HCT116 (cell line): ENCODE measurements at regions not wholly inside any gene's neighbourhood (a gene's known extent, or its start where the extent isn't known, plus 50 kb on each side); places are given as distances from the start of the nearest gene placed in this dataset.

Source experiments
- ATAC-seq: fragments of 200-7000 bp; cut with Tn5 transposase; 2 replicates; pipeline ENCODE4 v1.9.1; 2020; ENCODE audit warnings: mild to moderate bottlenecking, moderate library complexity
- BruUV-seq: library from RNA; stranded (reverse); fragments of 400-500 nt; replicated peaks from 2 replicates; lab custom pipeline; 2021; lab: Mats Ljungman, UMichigan
- CTCF ChIA-PET: fragments of 300-600 bp; sonication (Branson Sonifier 250); formaldehyde crosslinking; loops from one replicate; lab custom pipeline; 2021; ENCODE audit warnings: antibody characterized with exemption; lab: Charles Lee
- POLR2A ChIA-PET: fragments of 300-600, 350-600 bp; sonication (Branson Sonifier 250); formaldehyde crosslinking; loops from one replicate; lab custom pipeline; 2021; ENCODE audit warnings: antibody characterized with exemption; lab: Charles Lee
- RAD21 ChIA-PET, 2 experiments: fragments of 300-600 bp; sonication (Branson Sonifier 250); formaldehyde crosslinking; loops; one replicate each; lab custom pipeline; 2023; ENCODE audit warnings: low total read pairs in 2 of 2; ENCODE audit not compliant: uncharacterized antibody in 2 of 2, unreplicated experiment in 2 of 2, low non-redundant PET in 1 of 2; lab: Charles Lee
- DNase-seq: peaks from one replicate; pipeline ENCODE4 v3.0.0-alpha.2; 2010; ENCODE audit warnings: low read depth, low spot score
- H2AFZ ChIP-seq: fragments of 200-600 bp; shearing (Covaris generic), sonication (generic); 2 replicates; pipeline ENCODE4 v1.6.1; 2017; ENCODE audit warnings: low read depth, mixed run types, mixed read lengths, antibody characterized with exemption, low read length; ENCODE audit not compliant: poor library complexity, severe bottlenecking
- H3K27ac ChIP-seq: 2 replicates; pipeline ENCODE4 v1.5.1; 2012; ENCODE audit warnings: low read depth, low read length
- H3K27me3 ChIP-seq: fragments of 200-600 bp; sonication (generic); 2 replicates; pipeline ENCODE4 v1.6.1; 2016; ENCODE audit warnings: mixed run types, low read length, mixed read lengths; ENCODE audit not compliant: insufficient read depth
- H3K36me3 ChIP-seq, 2 experiments: fragments of 200-500 bp in 1 of 2; fragments of 200-600 bp in 1 of 2; sonication (Bioruptor generic) in 1 of 2; sonication (generic) in 1 of 2; 2 replicates each; pipeline versions ENCODE4 v1.5.1 to v1.6.1; 2014 to 2016; ENCODE audit warnings: low read length in 2 of 2, inconsistent platforms in 1 of 2, mixed read lengths in 1 of 2, mixed run types in 1 of 2; ENCODE audit not compliant: insufficient read depth in 2 of 2, control insufficient read depth in 1 of 2
- H3K4me1 ChIP-seq, 2 experiments: fragments of 200-600 bp in 1 of 2; sonication (generic) in 1 of 2; 2 replicates each; pipeline versions ENCODE4 v1.5.1 to v1.6.1; 2012 to 2017; ENCODE audit warnings: low read length in 2 of 2, inconsistent platforms in 1 of 2, mild to moderate bottlenecking in 1 of 2, mixed read lengths in 1 of 2, mixed run types in 1 of 2, moderate library complexity in 1 of 2; ENCODE audit not compliant: insufficient read depth in 2 of 2, control insufficient read depth in 1 of 2
- H3K4me2 ChIP-seq: fragments of 200-600 bp; sonication (generic); 2 replicates; pipeline ENCODE4 v1.6.1; 2017; ENCODE audit warnings: mixed run types, low read length, mixed read lengths
- H3K4me3 ChIP-seq, 2 experiments: fragments of 200-600 bp in 1 of 2; sonication (generic) in 1 of 2; replicated peaks in 1 of 2; 2 replicates each; pipeline ENCODE4 v1.5.1; 2011 to 2016; ENCODE audit warnings: low read length in 2 of 2, control low read depth in 1 of 2, low read depth in 1 of 2, mild to moderate bottlenecking in 1 of 2, mixed read lengths in 1 of 2, mixed run types in 1 of 2
- H3K79me2 ChIP-seq: fragments of 200-600 bp; sonication (generic); 2 replicates; pipeline ENCODE4 v1.6.1; 2017; ENCODE audit warnings: mild to moderate bottlenecking, mixed run types, low read length, moderate library complexity, mixed read lengths; ENCODE audit not compliant: insufficient read depth
- H3K9ac ChIP-seq: fragments of 200-600 bp; sonication (generic); 2 replicates; pipeline ENCODE4 v1.6.1; 2016; ENCODE audit warnings: low read length, mixed read lengths
- H3K9me2 ChIP-seq: fragments of 200-600 bp; sonication (generic), shearing (Covaris generic); 2 replicates; pipeline ENCODE4 v1.6.1; 2017; ENCODE audit warnings: mixed run types, mild to moderate bottlenecking, moderate library complexity; ENCODE audit not compliant: insufficient read depth
- H3K9me3 ChIP-seq, 2 experiments: fragments of 200-500 bp in 1 of 2; fragments of 200-600 bp in 1 of 2; sonication (Bioruptor generic) in 1 of 2; sonication (generic) in 1 of 2; 2 replicates each; pipeline ENCODE4 v1.6.1; 2014 to 2017; ENCODE audit warnings: low read length in 2 of 2, mixed read lengths in 2 of 2, inconsistent platforms in 1 of 2, low read depth in 1 of 2, mild to moderate bottlenecking in 1 of 2, mixed run types in 1 of 2, moderate library complexity in 1 of 2; ENCODE audit not compliant: control insufficient read depth in 1 of 2, insufficient read depth in 1 of 2
- H4K20me1 ChIP-seq: fragments of 200-600 bp; sonication (generic), shearing (Covaris generic); 2 replicates; pipeline ENCODE4 v1.6.1; 2017; ENCODE audit warnings: mixed run types, mild to moderate bottlenecking, moderate library complexity; ENCODE audit not compliant: insufficient read depth
- ATF3 ChIP-seq: IDR thresholded peaks from 2 replicates; pipeline ENCODE4 v1.6.1; 2012
- CBX3 ChIP-seq: IDR thresholded peaks from 2 replicates; pipeline ENCODE4 v1.6.1; 2012; ENCODE audit warnings: low read depth
- CEBPB ChIP-seq: IDR thresholded peaks from 2 replicates; pipeline ENCODE4 v1.6.1; 2012; ENCODE audit warnings: low read depth
- EZH2 ChIP-seq: fragments of 200-600 bp; sonication (generic); IDR thresholded peaks from 2 replicates; pipeline ENCODE4 v1.6.1; 2017; ENCODE audit warnings: antibody characterized with exemption, mixed run types
- EZH2phosphoT487 ChIP-seq: fragments of 200-600 bp; IDR thresholded peaks from 2 replicates; pipeline ENCODE4 v1.6.1; 2018; ENCODE audit warnings: antibody characterized with exemption, borderline replicate concordance
- JUND ChIP-seq: IDR thresholded peaks from 2 replicates; pipeline ENCODE4 v1.6.1; 2012
- MAX ChIP-seq: IDR thresholded peaks from 2 replicates; pipeline ENCODE4 v1.6.1; 2012
- SIN3A ChIP-seq: IDR thresholded peaks from 2 replicates; pipeline ENCODE4 v1.6.1; 2012; ENCODE audit warnings: low read depth
- SP1 ChIP-seq: IDR thresholded peaks from 2 replicates; pipeline ENCODE4 v1.6.1; 2012; ENCODE audit warnings: low read depth
- YY1 ChIP-seq: IDR thresholded peaks from 2 replicates; pipeline ENCODE4 v1.6.1; 2011; ENCODE audit warnings: low read length, low read depth, moderate library complexity, mild to moderate bottlenecking; ENCODE audit not compliant: insufficient replicate concordance; ENCODE audit errors: extremely low read depth
- ZFX ChIP-seq: fragments of 450-650 bp; IDR thresholded peaks from 2 replicates; pipeline ENCODE4 v1.6.1; 2017
- ZNF274 ChIP-seq: fragments of 200-500 bp; sonication (Bioruptor generic); IDR thresholded peaks from 2 replicates; pipeline ENCODE4 v1.6.1; 2014; ENCODE audit warnings: mild to moderate bottlenecking, low read depth, low read length, inconsistent platforms
- intact Hi-C: fragments of 100-400 bp; cut with micrococcal nuclease; formaldehyde crosslinking; loops from 2 replicates; pipeline ENCODE4 v1.10.0; 2022
- TF ChIP-seq, protein P1 (sequence below): IDR thresholded peaks from 2 replicates; pipeline ENCODE4 v1.6.1; 2012; ENCODE audit warnings: low read depth
- TF ChIP-seq, protein P2 (sequence below): IDR thresholded peaks from 2 replicates; pipeline ENCODE4 v1.6.1; 2011; ENCODE audit warnings: mild to moderate bottlenecking, low read length, moderate library complexity; ENCODE audit not compliant: insufficient replicate concordance; ENCODE audit errors: extremely low read depth

DNA sequence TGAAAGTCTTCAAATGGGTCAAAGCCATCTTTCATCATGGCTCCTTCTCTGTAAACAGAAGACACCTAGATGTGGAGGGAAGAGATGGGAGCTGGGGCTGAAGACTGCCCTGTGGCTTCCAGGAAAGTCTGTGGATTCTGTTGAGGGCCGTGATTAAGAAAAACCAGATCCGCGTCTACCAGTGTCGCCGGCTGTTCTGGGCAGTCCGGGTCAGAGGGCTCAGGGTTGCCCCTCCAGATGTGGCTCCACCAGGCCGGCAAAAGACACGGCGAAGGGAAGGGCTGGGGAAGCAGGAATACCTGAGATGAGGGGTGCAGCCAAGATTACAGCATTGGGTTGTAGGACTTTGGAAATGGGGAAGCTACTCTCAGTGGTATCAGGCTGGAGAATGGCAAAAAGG is 162.6 kb downstream of the RHOU start:
- Histone ChIP-seq H3K4me1 (peaks cover 4 to 7% of the 10 kb centered on the region in 2 experiments), H2AFZ (no peak overlapping the region), H3K9me2 (no peaks in the 10 kb centered on the region), H4K20me1 (no peaks in the 10 kb centered on the region), H3K27ac (no peak overlapping the region), H3K9ac (no peak overlapping the region), H3K4me2 (no peak overlapping the region), H3K9me3 (no peaks in the 10 kb centered on the region), H3K4me3 (no peak overlapping the region), H3K36me3 (no peaks in the 10 kb centered on the region), H3K79me2 (no peaks in the 10 kb centered on the region), H3K27me3 (no peaks in the 10 kb centered on the region)
- no TSS peak for BruUV-seq
- no peak for ATAC-seq
- CTCF ChIA-PET = no interaction called here
- no peak for DNase-seq
- RAD21 ChIA-PET = no interaction called here
- no peak for TF ChIP-seq SP1
- TF ChIP-seq CEBPB = no peak
- TF ChIP-seq, protein P1, sequence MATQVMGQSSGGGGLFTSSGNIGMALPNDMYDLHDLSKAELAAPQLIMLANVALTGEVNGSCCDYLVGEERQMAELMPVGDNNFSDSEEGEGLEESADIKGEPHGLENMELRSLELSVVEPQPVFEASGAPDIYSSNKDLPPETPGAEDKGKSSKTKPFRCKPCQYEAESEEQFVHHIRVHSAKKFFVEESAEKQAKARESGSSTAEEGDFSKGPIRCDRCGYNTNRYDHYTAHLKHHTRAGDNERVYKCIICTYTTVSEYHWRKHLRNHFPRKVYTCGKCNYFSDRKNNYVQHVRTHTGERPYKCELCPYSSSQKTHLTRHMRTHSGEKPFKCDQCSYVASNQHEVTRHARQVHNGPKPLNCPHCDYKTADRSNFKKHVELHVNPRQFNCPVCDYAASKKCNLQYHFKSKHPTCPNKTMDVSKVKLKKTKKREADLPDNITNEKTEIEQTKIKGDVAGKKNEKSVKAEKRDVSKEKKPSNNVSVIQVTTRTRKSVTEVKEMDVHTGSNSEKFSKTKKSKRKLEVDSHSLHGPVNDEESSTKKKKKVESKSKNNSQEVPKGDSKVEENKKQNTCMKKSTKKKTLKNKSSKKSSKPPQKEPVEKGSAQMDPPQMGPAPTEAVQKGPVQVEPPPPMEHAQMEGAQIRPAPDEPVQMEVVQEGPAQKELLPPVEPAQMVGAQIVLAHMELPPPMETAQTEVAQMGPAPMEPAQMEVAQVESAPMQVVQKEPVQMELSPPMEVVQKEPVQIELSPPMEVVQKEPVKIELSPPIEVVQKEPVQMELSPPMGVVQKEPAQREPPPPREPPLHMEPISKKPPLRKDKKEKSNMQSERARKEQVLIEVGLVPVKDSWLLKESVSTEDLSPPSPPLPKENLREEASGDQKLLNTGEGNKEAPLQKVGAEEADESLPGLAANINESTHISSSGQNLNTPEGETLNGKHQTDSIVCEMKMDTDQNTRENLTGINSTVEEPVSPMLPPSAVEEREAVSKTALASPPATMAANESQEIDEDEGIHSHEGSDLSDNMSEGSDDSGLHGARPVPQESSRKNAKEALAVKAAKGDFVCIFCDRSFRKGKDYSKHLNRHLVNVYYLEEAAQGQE = no peak
- TF ChIP-seq CBX3 = no peak
- no peak for TF ChIP-seq ZFX
- TF ChIP-seq EZH2phosphoT487 = no peak
- no peak for TF ChIP-seq EZH2
- no peak for TF ChIP-seq ZNF274
- no peak for TF ChIP-seq MAX
- no peak for TF ChIP-seq JUND
- TF ChIP-seq, protein P2, sequence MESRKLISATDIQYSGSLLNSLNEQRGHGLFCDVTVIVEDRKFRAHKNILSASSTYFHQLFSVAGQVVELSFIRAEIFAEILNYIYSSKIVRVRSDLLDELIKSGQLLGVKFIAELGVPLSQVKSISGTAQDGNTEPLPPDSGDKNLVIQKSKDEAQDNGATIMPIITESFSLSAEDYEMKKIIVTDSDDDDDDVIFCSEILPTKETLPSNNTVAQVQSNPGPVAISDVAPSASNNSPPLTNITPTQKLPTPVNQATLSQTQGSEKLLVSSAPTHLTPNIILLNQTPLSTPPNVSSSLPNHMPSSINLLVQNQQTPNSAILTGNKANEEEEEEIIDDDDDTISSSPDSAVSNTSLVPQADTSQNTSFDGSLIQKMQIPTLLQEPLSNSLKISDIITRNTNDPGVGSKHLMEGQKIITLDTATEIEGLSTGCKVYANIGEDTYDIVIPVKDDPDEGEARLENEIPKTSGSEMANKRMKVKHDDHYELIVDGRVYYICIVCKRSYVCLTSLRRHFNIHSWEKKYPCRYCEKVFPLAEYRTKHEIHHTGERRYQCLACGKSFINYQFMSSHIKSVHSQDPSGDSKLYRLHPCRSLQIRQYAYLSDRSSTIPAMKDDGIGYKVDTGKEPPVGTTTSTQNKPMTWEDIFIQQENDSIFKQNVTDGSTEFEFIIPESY = no peak
- no peak for TF ChIP-seq ATF3
- no peak for TF ChIP-seq YY1
- no peak for TF ChIP-seq SIN3A
- intact Hi-C loops = no loop called here
- POLR2A ChIA-PET = no interaction called here
